HepG2 (cell line): ENCODE measurements at regions not wholly inside any gene's neighbourhood (a gene's known extent, or its start where the extent isn't known, plus 50 kb on each side); places are given as distances from the start of the nearest gene placed in this dataset.

Experiments used
- CREB1 ChIP-seq, 2 experiments: fragments of 450-650 bp in 1 of 2; IDR thresholded peaks; 2 replicates each; pipeline ENCODE4 v1.6.1; 2016 to 2017; ENCODE audit warnings: control low read depth in 1 of 2, mild to moderate bottlenecking in 1 of 2, missing compliant biosample characterization in 1 of 2, missing genetic modification characterization in 1 of 2
- FOXO1 ChIP-seq: sonication (generic); formaldehyde crosslinking; IDR thresholded peaks from 2 replicates; pipeline ENCODE4 v1.4.0; 2020; ENCODE audit warnings: missing genetic modification reagents
- HES4 ChIP-seq: sonication (generic); formaldehyde crosslinking; IDR thresholded peaks from 2 replicates; pipeline ENCODE4 v1.9.0; 2021; ENCODE audit warnings: mild to moderate bottlenecking, missing genetic modification reagents, borderline replicate concordance
- HNF4A ChIP-seq: sonication (generic); formaldehyde crosslinking; IDR thresholded peaks from 2 replicates; pipeline ENCODE4 v1.4.0; 2020; ENCODE audit warnings: missing genetic modification reagents
- KDM2A ChIP-seq: sonication (generic); formaldehyde crosslinking; IDR thresholded peaks from 2 replicates; pipeline ENCODE4 v1.4.0; 2020; ENCODE audit warnings: low read depth, missing genetic modification reagents, borderline replicate concordance
- MED8 ChIP-seq: sonication (generic); formaldehyde crosslinking; IDR thresholded peaks from 2 replicates; pipeline ENCODE4 v1.8.1; 2023; ENCODE audit warnings: mild to moderate bottlenecking, missing genetic modification reagents; ENCODE audit not compliant: insufficient replicate concordance
- MEIS1 ChIP-seq: sonication (generic); formaldehyde crosslinking; IDR thresholded peaks from 2 replicates; pipeline ENCODE4 v1.9.0; 2021; ENCODE audit warnings: mild to moderate bottlenecking, missing genetic modification reagents, moderate library complexity, borderline replicate concordance
- MYC ChIP-seq: sonication (generic); formaldehyde crosslinking; IDR thresholded peaks from 2 replicates; pipeline ENCODE4 v1.9.0; 2021; ENCODE audit warnings: missing genetic modification reagents, borderline replicate concordance
- RNF219 ChIP-seq: sonication (generic); formaldehyde crosslinking; IDR thresholded peaks from 2 replicates; pipeline ENCODE4 v1.5.0; 2020; ENCODE audit warnings: mild to moderate bottlenecking, missing genetic modification reagents
- SAP130 ChIP-seq: IDR thresholded peaks from 2 replicates; pipeline ENCODE4 v1.6.1; 2016; ENCODE audit warnings: low read depth
- SOX13 ChIP-seq, 3 experiments: fragments of 450-650 bp in 1 of 3; sonication (generic) in 1 of 3; formaldehyde crosslinking in 1 of 3; IDR thresholded peaks in 2 of 3; conservative IDR thresholded peaks in 1 of 3; 2 replicates each; pipeline versions ENCODE4 v1.5.0 to v1.6.1; 2016 to 2020; ENCODE audit warnings: antibody characterized with exemption in 1 of 3, mild to moderate bottlenecking in 1 of 3, missing compliant biosample characterization in 1 of 3, missing genetic modification reagents in 1 of 3, moderate library complexity in 1 of 3
- SP5 ChIP-seq: IDR thresholded peaks from 2 replicates; pipeline ENCODE4 v1.6.1; 2016; ENCODE audit warnings: low read depth, borderline replicate concordance
- TSC22D2 ChIP-seq: sonication (generic); formaldehyde crosslinking; IDR thresholded peaks from 2 replicates; pipeline ENCODE4 v1.5.1; 2020; ENCODE audit warnings: missing genetic modification reagents, mild to moderate bottlenecking, borderline replicate concordance
- YY1 ChIP-seq: IDR thresholded peaks from 2 replicates; pipeline ENCODE4 v1.6.1; 2011; ENCODE audit warnings: low read length, low read depth, moderate library complexity, mild to moderate bottlenecking; ENCODE audit not compliant: insufficient read depth, insufficient replicate concordance
- ZFAT ChIP-seq: sonication (generic); formaldehyde crosslinking; conservative IDR thresholded peaks from 2 replicates; pipeline ENCODE4 v1.8.1; 2023; ENCODE audit warnings: missing genetic modification reagents, inconsistent platforms
- ZFX ChIP-seq: sonication (generic); formaldehyde crosslinking; IDR thresholded peaks from 2 replicates; pipeline ENCODE4 v1.4.0; 2020; ENCODE audit warnings: mild to moderate bottlenecking, low read depth, missing genetic modification reagents, moderate library complexity
- ZMYM4 ChIP-seq: sonication (generic); formaldehyde crosslinking; IDR thresholded peaks from 2 replicates; pipeline ENCODE4 v1.8.1; 2023; ENCODE audit warnings: mild to moderate bottlenecking, missing genetic modification reagents
- ZNF292 ChIP-seq: sonication (generic); formaldehyde crosslinking; IDR thresholded peaks from 2 replicates; pipeline ENCODE4 v1.8.1; 2022; ENCODE audit warnings: mild to moderate bottlenecking, low read depth, missing genetic modification reagents, borderline replicate concordance
- ZNF350 ChIP-seq: sonication (generic); formaldehyde crosslinking; IDR thresholded peaks from 2 replicates; pipeline ENCODE4 v1.4.0; 2020; ENCODE audit warnings: mild to moderate bottlenecking, low read depth, missing genetic modification reagents, borderline replicate concordance
- ZNF484 ChIP-seq: sonication (generic); formaldehyde crosslinking; IDR thresholded peaks from 2 replicates; pipeline ENCODE4 v1.5.1; 2020; ENCODE audit warnings: mild to moderate bottlenecking, low read depth, missing genetic modification reagents, borderline replicate concordance
- ZNF501 ChIP-seq: sonication (generic); formaldehyde crosslinking; IDR thresholded peaks from 2 replicates; pipeline ENCODE4 v1.5.1; 2020; ENCODE audit warnings: mild to moderate bottlenecking, moderate library complexity, missing genetic modification reagents
- ZNF614 ChIP-seq: IDR thresholded peaks from 2 replicates; pipeline ENCODE4 v1.6.1; 2018; ENCODE audit warnings: missing biosample characterization, missing genetic modification reagents, inconsistent platforms, borderline replicate concordance
- TF ChIP-seq, protein P1 (sequence below): sonication (generic); formaldehyde crosslinking; IDR thresholded peaks from 2 replicates; pipeline ENCODE4 v1.4.0; 2020; ENCODE audit warnings: missing genetic modification reagents
- TF ChIP-seq, protein P2 (sequence below): fragments of 450-650 bp; IDR thresholded peaks from 2 replicates; pipeline ENCODE4 v1.6.1; 2016

DNA sequence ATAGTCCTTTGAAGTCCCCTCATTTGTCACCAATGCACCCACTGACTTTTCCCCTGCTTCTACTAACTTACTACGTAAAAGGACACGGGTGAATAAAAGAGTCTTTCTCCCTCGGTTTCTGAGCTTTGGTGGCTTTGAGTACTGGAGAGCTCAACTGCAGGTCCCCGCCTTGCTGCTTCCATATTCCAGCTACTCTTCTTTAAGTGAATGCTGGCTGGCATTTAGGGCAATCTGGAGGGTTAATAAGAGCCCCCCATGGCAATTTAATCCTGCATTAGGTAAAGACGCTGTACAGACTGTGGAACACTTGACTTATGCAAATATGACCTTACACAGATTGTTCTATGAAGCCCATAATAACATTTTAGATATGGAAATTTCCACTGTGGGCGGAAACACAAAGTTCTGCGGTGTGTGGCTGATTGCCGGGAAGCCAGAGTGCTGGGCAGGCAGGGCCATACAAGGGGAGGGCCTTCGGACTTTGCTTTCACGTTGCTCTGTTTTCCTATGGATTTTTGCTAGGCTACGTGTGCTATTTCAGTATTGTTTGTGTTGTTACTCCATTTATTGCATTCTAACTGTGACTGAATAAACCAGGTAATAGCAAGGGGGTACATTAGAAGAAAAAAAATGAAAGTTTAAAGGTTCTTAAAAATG is 97.5 kb downstream of the SLC10A2 start (continued):
- no peak for TF ChIP-seq MEIS1 (CRISPR knock-in tag)
- no peak for TF ChIP-seq KDM2A (CRISPR knock-in tag)
- TF ChIP-seq HNF4A: peak; percentile 46
- TF ChIP-seq TSC22D2 (CRISPR knock-in tag): no peak
- TF ChIP-seq ZNF292 (CRISPR knock-in tag): no peak
- TF ChIP-seq SP5: 0 out of 2 replicates have a peak, but pooled peaks have one; percentile 33
- TF ChIP-seq ZNF350 (CRISPR knock-in tag): 0 out of 2 replicates have a peak, but pooled peaks have one; percentile 37
- TF ChIP-seq SAP130: peak; percentile 21; the same call in 1 of the 2 replicates
- no peak for TF ChIP-seq ZNF484 (CRISPR knock-in tag)
- TF ChIP-seq FOXO1 (CRISPR knock-in tag): no peak
- 0 out of 2 replicates have a peak, but pooled peaks have one; percentile 33 for TF ChIP-seq ZMYM4 (CRISPR knock-in tag)
- TF ChIP-seq RNF219 (CRISPR knock-in tag): no peak
- no peak for TF ChIP-seq MYC
- TF ChIP-seq, protein P1, sequence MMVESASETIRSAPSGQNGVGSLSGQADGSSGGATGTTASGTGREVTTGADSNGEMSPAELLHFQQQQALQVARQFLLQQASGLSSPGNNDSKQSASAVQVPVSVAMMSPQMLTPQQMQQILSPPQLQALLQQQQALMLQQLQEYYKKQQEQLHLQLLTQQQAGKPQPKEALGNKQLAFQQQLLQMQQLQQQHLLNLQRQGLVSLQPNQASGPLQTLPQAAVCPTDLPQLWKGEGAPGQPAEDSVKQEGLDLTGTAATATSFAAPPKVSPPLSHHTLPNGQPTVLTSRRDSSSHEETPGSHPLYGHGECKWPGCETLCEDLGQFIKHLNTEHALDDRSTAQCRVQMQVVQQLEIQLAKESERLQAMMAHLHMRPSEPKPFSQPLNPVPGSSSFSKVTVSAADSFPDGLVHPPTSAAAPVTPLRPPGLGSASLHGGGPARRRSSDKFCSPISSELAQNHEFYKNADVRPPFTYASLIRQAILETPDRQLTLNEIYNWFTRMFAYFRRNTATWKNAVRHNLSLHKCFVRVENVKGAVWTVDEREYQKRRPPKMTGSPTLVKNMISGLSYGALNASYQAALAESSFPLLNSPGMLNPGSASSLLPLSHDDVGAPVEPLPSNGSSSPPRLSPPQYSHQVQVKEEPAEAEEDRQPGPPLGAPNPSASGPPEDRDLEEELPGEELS: peak; percentile 38; the same call in 1 of the 2 replicates
- 0 out of 2 replicates have a peak, but pooled peaks have one; percentile 44 for TF ChIP-seq ZNF501 (CRISPR knock-in tag)
- no peak for TF ChIP-seq MED8 (CRISPR knock-in tag)
- TF ChIP-seq CREB1 (IDR thresholded peaks at IDR 0.05): no peak
- 0 out of 2 replicates have a peak, but pooled peaks have one; percentile 22 for TF ChIP-seq CREB1 (CRISPR knock-in tag; IDR thresholded peaks at IDR 0.05)
- TF ChIP-seq ZFAT: no peak
- TF ChIP-seq HES4 (CRISPR knock-in tag): no peak
- TF ChIP-seq, protein P2, sequence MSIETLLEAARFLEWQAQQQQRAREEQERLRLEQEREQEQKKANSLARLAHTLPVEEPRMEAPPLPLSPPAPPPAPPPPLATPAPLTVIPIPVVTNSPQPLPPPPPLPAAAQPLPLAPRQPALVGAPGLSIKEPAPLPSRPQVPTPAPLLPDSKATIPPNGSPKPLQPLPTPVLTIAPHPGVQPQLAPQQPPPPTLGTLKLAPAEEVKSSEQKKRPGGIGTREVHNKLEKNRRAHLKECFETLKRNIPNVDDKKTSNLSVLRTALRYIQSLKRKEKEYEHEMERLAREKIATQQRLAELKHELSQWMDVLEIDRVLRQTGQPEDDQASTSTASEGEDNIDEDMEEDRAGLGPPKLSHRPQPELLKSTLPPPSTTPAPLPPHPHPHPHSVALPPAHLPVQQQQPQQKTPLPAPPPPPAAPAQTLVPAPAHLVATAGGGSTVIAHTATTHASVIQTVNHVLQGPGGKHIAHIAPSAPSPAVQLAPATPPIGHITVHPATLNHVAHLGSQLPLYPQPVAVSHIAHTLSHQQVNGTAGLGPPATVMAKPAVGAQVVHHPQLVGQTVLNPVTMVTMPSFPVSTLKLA: no peak
- no peak for TF ChIP-seq ZFX
- no peak for TF ChIP-seq SOX13 (IDR thresholded peaks at IDR 0.05)
- peak in 1 of 2 experiments; percentile 47; a peak in 1 of 4 replicates for TF ChIP-seq SOX13 (CRISPR knock-in tag; conservative IDR thresholded peaks at IDR 0.05 in 1 of 2, IDR thresholded peaks at IDR 0.05 in 1 of 2)
- TF ChIP-seq ZNF614 (CRISPR knock-in tag): no peak
- no peak for TF ChIP-seq YY1
